GM18870 (cell line): ENCODE measurements at regions not wholly inside any gene's neighbourhood (a gene's known extent, or its start where the extent isn't known, plus 50 kb on each side); places are given as distances from the start of the nearest gene placed in this dataset.
"Not testable (repeated sequence)": the region's sequence is repeated elsewhere in the genome, so short reads cannot be mapped to it uniquely, and the experiment has no call there.

Source experiments
- ATAC-seq: cut with Tn5 transposase; IDR thresholded peaks from one replicate; pipeline ENCODE4 v1.9.1; 2021; ENCODE audit warnings: moderate library complexity; ENCODE audit not compliant: unreplicated experiment

DNA sequence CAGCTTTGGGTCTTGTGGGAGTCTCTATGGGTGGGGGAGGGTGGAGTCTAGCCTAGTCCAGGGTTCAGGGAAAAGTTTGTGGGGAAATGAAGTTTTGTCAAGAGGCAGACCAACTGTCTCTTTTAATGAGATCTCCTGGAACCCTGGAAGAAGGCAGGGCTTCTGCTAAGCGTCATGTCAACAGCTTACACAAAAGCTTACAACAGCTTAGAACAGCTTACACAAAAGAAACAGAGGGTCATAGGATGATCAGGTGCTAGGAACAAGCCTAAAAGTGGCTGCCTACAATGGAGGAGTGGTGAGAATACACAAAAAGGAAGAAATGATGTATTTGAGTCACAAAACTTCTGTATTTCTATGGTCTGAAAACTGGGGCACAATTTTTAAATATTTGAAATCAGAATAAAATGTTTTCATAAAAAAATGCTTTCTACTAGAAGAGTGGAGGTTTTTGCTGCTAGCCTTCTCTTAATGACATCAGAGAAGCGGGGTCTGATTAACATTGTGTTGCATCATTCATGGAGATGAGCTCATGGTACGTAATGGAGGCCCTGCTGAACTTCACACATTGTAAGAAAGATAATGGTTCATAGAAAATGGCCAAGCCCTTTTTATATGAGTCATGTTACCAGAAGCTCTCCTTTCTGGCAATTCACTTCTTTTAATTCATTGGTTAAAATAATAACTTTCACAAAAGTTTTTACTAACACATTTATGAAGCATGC is 351.0 kb downstream of the PIK3C3 start:
- no peak for ATAC-seq

DNA sequence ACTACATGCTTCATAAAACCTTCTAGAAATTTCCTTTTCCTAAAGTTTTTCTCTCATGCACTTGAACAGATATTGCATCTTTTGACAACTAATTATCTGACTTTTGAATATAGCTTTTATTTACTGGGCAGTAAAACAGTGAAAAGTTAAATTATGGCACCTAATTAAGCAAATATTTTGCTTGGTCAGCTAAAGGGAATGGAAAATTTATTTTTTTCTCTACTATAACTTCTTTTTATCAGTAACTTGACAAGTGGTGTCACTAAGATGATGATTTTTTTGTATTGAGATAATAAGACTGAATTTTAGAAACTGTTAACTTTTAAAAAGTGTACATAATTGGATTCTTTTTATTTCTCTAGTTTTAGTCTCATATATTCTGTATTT is 351.6 kb downstream of the PIK3C3 start:
- ATAC-seq = no peak

DNA sequence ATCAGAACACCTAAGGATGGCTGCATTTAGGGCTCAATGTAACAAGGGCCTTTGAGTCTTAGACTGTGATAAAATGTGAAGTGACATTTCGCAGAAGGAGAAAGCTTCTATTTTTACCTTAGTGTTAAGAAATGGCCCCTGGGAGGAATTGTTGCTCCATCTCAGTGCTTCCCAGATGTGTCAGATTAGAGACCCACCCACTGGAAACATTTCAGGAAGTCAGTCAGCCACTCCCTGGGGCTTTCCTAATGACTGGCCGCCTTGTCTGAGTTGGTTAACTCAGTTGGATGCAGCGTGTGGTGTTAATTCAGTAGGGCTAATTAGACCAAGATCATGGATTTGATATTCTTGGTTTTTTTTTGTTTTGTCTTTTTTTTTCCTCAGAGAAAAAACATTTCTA is 355.9 kb downstream of the PIK3C3 start:
- ATAC-seq = no peak

DNA sequence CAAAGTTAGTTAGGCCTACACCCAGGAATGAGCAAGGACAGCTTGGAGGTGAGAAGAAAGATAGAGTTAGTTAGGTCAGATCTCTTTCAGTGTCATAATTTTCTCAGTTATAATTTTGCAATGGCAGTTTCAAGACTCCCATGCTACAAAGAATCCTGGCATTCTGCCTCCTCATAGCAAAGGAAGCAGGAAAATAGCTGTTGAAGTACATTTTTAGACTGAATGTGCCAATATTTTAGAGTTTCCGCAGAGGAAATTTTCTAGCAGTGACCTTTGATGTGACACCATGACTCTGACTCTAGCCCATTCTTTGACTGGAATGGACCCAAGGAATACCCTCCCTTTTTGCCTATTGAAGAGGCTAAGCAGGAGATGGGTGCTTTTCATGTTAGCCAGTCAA is 371.7 kb downstream of the PIK3C3 start:
- no peak for ATAC-seq

DNA sequence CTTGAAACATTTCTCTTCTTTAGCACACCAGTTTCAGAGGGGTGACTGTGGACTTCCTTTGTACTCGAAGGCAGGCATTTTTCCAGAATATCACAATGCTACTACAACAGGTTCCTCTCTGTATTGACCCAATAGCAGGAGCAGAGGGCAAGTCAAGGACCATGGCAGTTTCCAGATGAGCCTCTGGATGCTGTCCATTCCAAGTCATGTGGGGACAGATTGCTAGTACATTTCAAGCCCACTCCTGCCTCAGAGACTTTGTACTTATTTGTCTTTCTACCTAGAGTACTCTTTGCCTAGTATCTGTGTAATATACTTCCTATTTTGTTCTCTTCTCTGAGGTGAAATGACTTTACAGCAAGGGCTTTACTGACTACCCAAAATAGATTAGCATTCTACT is 373.9 kb downstream of the PIK3C3 start:
- no peak for ATAC-seq

DNA sequence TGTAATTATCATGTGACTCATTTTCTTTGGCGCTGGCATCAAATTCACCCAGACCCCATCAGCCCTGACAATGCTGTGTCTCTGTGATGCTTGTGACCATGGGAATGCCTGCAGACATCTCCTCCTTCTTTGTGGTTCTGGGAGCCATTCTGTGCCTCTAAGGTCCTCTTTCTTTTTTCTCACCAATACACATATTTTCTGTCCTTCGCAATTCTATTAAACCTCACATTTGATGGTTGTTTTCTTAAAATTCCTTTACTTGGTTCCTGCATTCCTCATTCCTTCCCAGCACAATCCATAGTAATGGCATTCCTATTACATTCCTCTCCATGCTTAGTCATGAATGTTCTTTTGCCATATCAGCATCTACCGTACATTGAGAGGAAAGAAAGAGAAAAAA is 375.3 kb downstream of the PIK3C3 start:
- ATAC-seq = no peak

DNA sequence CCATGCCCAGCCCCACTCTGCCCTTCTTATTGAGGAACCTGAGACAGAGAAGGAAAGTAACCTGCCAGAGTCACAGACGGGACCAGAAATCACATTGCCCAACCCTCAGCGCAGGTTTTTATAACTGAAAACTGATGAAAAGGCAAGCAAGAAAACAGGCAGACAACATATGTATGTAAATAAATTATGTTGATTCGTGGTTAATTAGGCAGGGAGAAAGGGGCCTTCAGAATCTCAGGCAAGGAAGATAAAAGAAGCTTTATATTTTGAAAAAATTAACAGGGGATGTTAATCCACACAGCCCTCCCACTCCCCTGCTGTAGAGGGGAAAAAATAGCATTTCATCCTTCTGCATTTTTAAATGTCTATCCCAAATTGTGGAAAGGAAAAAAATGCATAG is 378.5 kb downstream of the PIK3C3 start:
- no peak for ATAC-seq

DNA sequence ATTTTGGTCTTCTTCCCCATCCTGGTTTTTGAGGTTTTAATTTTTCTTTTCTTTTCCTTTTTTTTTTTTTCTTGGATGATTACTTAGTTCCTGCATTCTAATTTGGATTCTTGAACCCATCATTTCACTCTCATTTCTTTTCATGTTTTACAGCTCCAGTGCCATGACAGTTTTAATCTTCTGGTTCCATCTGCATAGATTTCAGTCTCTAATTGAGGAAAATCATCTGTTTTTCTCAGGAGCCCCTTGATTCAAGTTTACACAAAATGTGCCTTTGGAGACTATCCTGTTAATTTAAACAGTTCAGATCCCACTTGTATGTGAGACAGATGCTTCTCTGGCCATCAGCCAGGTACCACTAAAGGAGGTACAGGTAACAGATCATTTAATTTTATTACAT is 379.9 kb downstream of the PIK3C3 start:
- no peak for ATAC-seq

DNA sequence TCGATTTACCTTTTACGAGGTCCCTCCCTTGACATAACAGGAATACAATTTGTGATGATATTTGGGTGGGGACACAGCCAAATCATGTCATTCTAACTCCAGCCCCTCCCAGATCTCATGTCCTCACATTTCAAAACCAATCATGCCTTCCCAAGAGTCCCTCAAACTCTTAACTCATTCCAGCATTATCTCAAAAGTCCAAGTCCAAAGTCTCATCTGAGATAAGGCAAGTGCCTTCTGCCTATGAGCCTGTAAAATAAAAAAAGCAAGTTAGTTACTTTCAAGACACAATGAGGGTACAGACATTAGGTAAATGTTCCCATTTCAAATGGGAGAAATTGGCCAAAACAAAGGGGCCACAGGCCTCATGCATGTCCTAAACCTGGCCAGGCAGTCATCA is 381.1 kb downstream of the PIK3C3 start:
- ATAC-seq = no peak

DNA sequence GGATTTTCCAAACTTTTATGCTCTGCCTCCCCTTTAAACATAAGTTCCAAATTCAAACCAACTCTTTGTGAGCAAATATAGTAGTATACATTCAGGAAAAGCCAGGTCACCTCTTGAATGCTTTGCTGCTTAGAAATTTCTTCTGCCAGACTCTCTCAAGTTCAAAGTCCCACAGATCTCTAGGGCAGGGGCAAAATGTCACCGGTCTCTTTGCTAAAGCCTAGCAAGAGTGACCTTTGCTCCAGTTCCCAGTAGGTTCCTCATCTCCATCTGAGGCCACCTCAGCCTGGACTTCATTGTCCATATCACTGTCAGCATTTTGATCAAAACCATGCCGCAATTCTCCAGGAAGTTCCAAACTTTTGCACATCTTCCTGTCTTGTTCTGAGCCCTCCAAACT is 382.3 kb downstream of the PIK3C3 start:
- ATAC-seq = not testable (repeated sequence)

DNA sequence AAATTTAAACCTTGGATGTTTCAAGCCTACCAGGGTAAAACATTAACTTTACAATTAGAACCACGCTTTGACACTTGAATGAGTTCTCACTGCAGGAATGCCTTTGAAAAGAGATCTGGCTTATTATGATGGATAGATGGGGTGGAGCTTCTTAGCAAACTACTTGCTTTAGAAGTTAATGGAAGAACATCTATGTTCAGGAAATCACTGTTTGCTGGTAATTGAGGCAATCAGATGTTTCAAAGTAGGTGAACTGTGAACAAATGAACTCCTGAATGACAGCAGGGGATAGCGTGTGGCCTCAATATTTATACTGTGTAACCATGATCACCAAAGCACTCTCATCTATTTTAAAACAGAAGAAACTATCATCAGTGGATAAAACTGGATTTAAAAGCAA is 383.6 kb downstream of the PIK3C3 start:
- no peak for ATAC-seq

DNA sequence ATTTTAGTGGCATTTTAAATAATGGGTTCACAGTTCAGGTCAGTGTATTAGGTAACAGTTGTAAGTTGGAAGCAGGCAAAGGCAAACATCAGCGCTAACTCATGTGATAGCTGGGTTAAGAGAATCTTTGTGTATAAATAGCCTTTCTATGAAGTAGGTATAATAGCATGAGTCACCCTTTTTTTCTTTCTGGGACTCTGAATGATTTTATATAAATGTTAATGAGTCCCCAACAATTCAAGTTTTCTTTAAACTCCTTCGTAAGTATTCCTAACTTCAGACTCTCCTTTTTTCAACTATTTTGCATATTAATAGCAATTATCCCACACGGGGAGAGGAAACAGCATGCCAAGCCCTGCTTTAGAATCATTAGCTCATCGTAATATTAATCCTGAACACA is 384.3 kb downstream of the PIK3C3 start:
- no peak for ATAC-seq

DNA sequence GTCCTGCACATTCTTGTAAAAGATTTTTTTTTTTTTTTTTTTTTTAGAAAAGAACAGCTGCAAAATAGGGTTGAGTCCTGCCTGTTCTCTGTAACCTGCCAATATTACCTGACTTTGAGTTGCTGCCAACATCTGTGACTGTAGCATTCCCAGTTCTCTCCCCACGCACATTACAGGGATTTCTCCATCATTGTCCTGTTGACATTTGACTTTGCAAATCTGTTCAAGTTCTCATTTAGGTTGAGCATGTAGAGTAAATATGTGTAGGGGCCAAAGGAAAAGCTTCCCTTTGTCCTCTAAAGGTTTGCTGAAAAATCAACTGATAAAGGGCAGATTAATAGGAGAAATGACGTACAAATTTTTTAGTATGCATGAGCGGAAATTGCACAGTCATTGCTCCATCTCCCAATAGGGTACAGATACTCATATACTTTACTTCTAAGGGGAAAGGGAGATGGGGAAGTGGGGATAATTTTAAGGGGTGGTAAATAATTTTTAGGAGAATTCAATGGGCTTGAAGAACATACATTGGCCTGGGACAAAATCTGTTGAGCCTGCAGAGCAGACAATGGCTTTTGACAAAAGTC is 385.5 kb downstream of the PIK3C3 start:
- no peak for ATAC-seq

DNA sequence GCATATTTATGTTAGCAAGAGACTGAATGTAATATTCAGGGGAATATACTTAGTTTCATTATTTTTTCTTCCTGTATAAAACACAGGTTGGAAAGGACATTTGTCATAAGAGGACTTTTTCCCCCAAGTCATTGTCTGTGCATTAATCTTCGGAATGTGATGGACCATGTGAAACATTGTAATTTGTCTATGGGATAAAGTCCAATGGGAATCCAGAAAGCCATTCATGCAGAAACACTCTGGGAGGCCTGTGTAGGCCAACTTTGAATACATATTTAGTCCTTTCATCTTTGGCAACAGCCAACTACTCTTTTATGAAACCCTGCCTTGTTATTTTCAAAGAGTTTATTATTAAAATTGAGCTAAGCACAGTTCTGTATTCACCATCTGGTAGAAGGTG is 386.4 kb downstream of the PIK3C3 start:
- no peak for ATAC-seq

DNA sequence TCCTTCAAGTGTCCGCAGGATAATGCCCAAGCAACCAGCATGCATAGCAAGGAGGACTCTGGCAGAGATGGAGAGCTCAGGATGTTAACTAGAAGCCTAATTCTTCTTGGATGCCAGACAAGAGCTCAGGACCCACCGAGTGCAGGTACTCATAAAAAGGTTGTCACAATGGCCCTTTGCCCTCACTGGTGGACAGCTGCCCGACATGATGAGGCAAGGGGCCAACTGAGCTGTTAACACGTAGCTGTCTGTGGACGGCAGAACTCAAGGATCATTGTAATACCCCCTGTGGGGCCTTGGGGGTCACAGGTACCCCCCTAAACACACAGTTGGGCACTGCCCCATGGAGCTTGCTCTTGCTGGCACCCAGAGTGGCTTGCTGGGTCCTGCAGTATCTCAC is 393.7 kb downstream of the PIK3C3 start:
- no peak for ATAC-seq

DNA sequence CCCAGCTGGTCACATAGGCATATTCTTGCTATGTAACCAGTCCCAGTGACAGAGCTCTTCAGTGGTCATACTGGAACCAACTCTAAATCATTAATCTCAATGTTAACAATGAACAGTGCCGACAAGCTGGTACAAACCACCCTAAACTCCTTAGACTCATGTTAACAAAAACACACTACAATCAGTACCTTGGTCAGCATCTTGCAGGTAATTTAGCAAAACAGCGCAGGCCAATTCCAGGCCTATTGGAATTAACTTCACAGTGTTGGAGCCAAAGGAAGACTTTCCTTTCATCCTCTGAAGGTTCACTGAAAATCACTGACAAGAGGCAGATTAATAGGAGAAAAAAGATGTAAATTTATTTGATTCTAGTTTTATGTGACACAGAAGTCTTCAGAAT is 396.4 kb downstream of the PIK3C3 start:
- ATAC-seq = no peak

DNA sequence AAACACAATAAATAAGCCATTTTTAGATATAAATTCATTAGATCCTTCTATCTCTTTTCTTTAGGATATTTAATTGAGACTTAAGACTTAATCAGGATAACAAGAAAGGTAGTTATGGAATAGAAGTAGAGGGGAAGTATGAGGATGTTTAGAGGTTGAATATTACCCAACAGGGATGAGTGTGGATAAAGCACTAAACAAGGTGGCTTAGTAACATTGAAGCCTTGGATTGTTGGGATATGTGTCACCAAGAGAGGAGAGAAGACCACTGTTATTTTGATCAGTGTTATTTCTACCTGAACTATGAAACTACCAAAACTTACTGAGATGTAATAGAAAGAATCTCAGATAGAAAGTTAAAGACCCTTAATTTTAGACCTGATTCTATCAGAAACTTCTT is 405.7 kb downstream of the PIK3C3 start:
- ATAC-seq = no peak

DNA sequence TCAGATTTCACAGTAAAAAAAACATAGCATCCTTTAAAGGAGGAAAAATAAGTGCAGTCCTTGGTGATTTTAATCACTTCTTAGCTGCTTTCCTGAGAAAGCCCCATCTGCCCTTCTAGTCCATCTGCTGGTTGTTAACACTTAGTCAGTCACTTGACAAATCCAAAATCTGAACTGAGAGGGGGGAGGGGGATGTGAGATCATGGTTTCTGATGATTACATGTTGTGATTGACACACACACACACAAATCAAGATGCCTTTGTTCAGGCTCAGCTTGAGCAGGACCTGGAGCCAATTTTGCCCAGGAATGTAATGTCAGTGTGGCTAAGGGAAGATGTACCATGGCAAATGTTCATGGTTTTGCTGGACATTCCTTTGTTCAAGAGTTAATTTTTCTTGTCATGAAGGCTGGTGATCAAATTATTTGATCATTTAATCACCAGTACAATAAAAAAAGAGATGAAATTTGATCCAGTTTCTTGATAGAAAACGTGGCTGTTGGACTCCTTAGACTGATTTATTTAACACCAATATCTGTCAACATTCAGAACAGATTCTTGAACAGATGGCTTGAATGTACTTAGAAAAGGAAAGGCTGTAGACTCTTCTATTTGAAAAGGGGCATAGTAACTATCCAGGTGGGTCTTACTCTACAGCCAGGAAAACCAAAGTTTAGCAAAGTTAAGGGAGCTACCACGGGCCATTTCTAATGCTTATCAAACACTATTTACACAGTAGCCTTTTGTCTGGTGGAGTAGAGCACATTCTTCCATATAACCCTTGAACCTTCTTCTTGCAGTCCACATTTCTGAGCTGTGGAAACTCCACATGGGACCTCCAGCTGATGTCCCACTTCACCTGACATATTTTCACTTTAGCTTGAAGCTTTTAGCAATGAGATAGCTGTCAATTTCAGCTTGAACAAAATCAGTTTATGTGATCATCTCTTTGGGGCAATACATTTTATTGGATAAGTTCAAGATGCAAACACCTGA is 408.7 kb downstream of the PIK3C3 start:
- ATAC-seq = no peak

DNA sequence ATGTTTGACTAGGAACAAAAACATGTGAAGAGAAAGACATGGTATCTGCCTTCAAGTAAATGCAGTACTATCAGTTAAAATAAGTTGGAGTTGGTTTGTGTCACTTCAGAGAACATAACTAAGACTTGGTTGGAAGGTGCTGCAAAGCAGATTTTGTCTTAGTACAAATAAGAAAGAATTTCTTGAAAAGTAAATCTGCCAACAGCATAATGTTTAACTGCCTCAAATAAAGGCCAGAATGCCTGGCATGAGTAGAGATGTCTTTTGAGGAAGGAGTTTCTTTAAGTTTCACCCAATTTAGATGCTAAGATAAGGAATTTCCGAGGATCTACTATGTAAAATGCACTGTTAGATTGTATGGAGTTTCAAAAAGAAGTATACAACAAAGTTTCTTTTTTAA is 409.7 kb downstream of the PIK3C3 start:
- no peak for ATAC-seq

DNA sequence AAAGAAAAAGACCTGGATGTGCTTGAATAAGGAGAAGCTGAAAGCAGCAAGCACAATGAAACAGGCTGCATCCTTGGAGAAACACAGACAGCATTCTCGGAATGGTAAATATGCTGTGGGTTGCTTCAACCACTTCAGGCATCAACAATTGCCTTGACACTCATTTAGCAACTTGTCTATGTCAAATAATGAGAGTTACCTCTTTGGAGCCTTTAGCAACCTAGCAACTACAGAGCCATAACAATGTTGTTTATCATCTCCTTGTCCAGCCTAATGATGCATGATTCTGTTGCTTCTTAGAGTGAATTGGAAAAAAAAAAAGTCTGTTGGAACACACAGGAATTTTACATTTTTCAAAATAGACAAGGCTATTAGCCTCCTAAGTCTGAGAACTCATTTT is 410.6 kb downstream of the PIK3C3 start:
- no peak for ATAC-seq

DNA sequence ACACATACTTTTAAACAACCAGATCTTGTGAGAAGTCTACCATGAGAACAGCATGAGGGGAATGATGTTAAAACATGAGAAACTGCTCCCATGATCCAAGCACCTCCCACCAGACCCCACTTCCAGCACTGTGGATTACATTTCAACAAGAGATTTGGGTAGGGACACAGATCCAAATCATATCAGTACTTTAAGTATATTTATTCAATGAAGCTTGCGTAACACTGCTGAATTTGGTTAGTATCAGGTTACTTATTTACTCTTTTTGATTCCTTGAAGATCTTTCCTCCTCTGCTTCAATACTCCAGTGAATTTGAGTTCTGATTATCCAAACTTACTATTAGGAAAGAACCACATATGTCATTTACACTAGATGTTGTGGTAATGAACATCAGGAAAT is 418.6 kb downstream of the PIK3C3 start:
- ATAC-seq = no peak

DNA sequence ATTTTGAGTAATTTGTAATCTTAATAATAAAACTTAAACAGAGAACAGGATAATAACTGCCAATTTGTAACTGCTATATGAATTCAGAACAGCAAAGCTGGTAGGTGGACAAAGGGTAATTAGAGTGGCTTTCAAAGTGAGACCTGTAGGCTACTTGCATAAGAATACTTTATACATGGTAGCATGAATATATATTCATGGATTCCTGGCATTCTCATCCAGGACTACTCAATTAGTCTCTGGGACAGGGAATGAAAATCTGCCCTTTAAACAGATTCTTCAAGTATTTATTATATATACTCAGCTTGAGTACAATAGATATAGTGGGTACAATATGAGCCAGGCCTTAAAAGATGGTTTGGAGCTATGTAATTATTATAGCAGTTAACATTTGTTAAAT is 419.9 kb downstream of the PIK3C3 start:
- no peak for ATAC-seq
